ENCODE measurements at regions not wholly inside any gene's neighbourhood (a gene's known extent, or its start where the extent isn't known, plus 50 kb on each side); places are given as distances from the start of the nearest gene placed in this dataset.

GRCh38 chr5:171580502-171581265 is 161.2 kb downstream of the FGF18 start:
- no peak for FAIRE-seq

- FAIRE-seq = no peak
Observed at GRCh38 chr5:171581781-171582180, 162.3 kb downstream of the FGF18 start.

- no peak for FAIRE-seq
Observed at GRCh38 chr5:171582849-171583248, 163.4 kb downstream of the FGF18 start.

GRCh38 chr5:171585981-171586380 is 166.5 kb downstream of the FGF18 start:
- no peak for FAIRE-seq

- FAIRE-seq = no peak
Observed at GRCh38 chr5:171586436-171586835, 167.0 kb downstream of the FGF18 start.

GRCh38 chr5:171588046-171588445 is 168.6 kb downstream of the FGF18 start:
- no peak for FAIRE-seq

GRCh38 chr5:171588790-171589189 is 169.3 kb downstream of the FGF18 start:
- no peak for FAIRE-seq

GRCh38 chr5:171589461-171589860 is 170.0 kb downstream of the FGF18 start:
- FAIRE-seq = no peak

GRCh38 chr5:171592076-171592475 is 172.6 kb downstream of the FGF18 start:
- no peak for FAIRE-seq

GRCh38 chr5:171592736-171593135 is 173.3 kb downstream of the FGF18 start:
- no peak for FAIRE-seq

- FAIRE-seq = no peak
Observed at GRCh38 chr5:171593401-171593800, 174.0 kb downstream of the FGF18 start.

GRCh38 chr5:171593976-171594375 is 174.5 kb downstream of the FGF18 start:
- FAIRE-seq = no peak

GRCh38 chr5:171595401-171595800 is 176.0 kb downstream of the FGF18 start:
- FAIRE-seq = no peak

GRCh38 chr5:171595801-171596231 is 176.4 kb downstream of the FGF18 start:
- FAIRE-seq = no peak

- FAIRE-seq = no peak
Observed at GRCh38 chr5:171596391-171596878, 177.0 kb downstream of the FGF18 start.

- no peak for FAIRE-seq
Observed at GRCh38 chr5:171597946-171598640, 178.6 kb downstream of the FGF18 start.

GRCh38 chr5:171598641-171599152 is 179.2 kb downstream of the FGF18 start:
- FAIRE-seq = no peak

GRCh38 chr5:171599411-171599810 is 180.0 kb downstream of the FGF18 start:
- no peak for FAIRE-seq

- no peak for FAIRE-seq
Observed at GRCh38 chr5:171599957-171600612, 180.6 kb downstream of the FGF18 start.

- FAIRE-seq = no peak
Observed at GRCh38 chr5:171600741-171601265, 181.4 kb downstream of the FGF18 start.

- no peak for FAIRE-seq
Observed at GRCh38 chr5:171601266-171601881, 181.9 kb downstream of the FGF18 start.

GRCh38 chr5:171603591-171603990 is 182.0 kb upstream of the SMIM23 start:
- FAIRE-seq = no peak

- FAIRE-seq = no peak
Observed at GRCh38 chr5:171604195-171604594, 181.4 kb upstream of the SMIM23 start.
